KMS-11 (cell line): ENCODE measurements at regions not wholly inside any gene's neighbourhood (a gene's known extent, or its start where the extent isn't known, plus 50 kb on each side); places are given as distances from the start of the nearest gene placed in this dataset.

Experiments
- H2AFZ ChIP-seq: fragments of 200-600 bp; sonication (generic); 2 replicates; pipeline ENCODE4 v1.6.1; 2016; ENCODE audit warnings: antibody characterized with exemption, mixed run types, low read depth
- H3K27ac ChIP-seq: fragments of 200-600 bp; sonication (generic); 2 replicates; pipeline ENCODE4 v1.6.1; 2016; ENCODE audit warnings: mild to moderate bottlenecking, mixed run types
- H3K27me3 ChIP-seq: fragments of 200-600 bp; sonication (generic); 2 replicates; pipeline ENCODE4 v1.6.1; 2017; ENCODE audit warnings: mild to moderate bottlenecking, low read depth, mixed run types, moderate library complexity; ENCODE audit not compliant: insufficient read depth
- H3K36me3 ChIP-seq: fragments of 200-600 bp; sonication (generic); 2 replicates; pipeline ENCODE4 v1.6.1; 2017; ENCODE audit warnings: mild to moderate bottlenecking, mixed run types; ENCODE audit not compliant: insufficient read depth
- H3K4me1 ChIP-seq: fragments of 200-600 bp; sonication (generic); 2 replicates; pipeline ENCODE4 v1.6.1; 2016; ENCODE audit warnings: mild to moderate bottlenecking, low read depth, mixed run types; ENCODE audit not compliant: poor library complexity, severe bottlenecking
- H3K4me2 ChIP-seq: fragments of 200-600 bp; sonication (generic); 2 replicates; pipeline ENCODE4 v1.7.0; 2016; ENCODE audit warnings: mild to moderate bottlenecking, mixed run types
- H3K4me3 ChIP-seq: fragments of 200-600 bp; sonication (generic); IDR thresholded peaks from 2 replicates; pipeline ENCODE4 v1.6.1; 2017; ENCODE audit warnings: low read depth, low read length, mixed read lengths; ENCODE audit not compliant: insufficient read depth
- H3K79me2 ChIP-seq: fragments of 200-600 bp; sonication (generic); 2 replicates; pipeline ENCODE4 v1.6.1; 2016; ENCODE audit warnings: low read depth, mixed run types; ENCODE audit not compliant: insufficient read depth
- H3K9ac ChIP-seq: fragments of 200-600 bp; sonication (generic); 2 replicates; pipeline ENCODE4 v1.6.1; 2016; ENCODE audit warnings: mild to moderate bottlenecking, mixed run types
- H4K20me1 ChIP-seq: fragments of 200-600 bp; sonication (generic); 2 replicates; pipeline ENCODE4 v1.6.1; 2016; ENCODE audit warnings: mild to moderate bottlenecking, mixed run types; ENCODE audit not compliant: insufficient read depth
- CTCF ChIP-seq: fragments of 200-600 bp; sonication (generic); conservative IDR thresholded peaks from 2 replicates; pipeline ENCODE4 v1.6.1; 2017; ENCODE audit warnings: low read depth, mild to moderate bottlenecking, antibody characterized with exemption, low read length, moderate library complexity, mixed read lengths

DNA sequence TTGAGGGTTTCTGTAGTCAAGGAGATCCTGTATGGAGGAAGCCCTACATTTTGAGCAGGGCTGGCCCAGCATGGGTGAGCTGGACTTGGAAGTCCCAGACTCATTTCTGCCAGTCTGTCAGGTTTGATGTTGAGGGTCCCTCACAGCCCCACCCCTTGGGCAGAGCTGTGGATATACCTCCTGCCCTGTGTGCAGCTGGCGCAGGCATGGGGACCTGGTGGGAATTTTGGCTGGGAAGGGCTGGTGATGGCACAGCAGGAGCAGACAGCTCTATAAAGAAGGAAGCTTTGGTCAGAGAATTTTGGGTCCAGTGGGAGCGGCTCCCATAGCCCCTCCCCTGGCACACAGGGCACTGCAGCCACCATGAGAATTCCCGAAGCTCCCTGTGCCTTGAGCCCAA, 482.6 kb downstream of the RPS24 start:
- no peak overlapping the region for H3K4me2 ChIP-seq
- no peaks in the 10 kb centered on the region for H3K4me1 ChIP-seq
- no peaks in the 10 kb centered on the region for H3K27me3 ChIP-seq
- no peak overlapping the region for H3K27ac ChIP-seq
- no peak for TF ChIP-seq CTCF
- no peak overlapping the region for H3K4me3 ChIP-seq
- no peak overlapping the region for H3K9ac ChIP-seq
- no peaks in the 10 kb centered on the region for H3K79me2 ChIP-seq
- H2AFZ ChIP-seq = no peak overlapping the region
- no peaks in the 10 kb centered on the region for H4K20me1 ChIP-seq
- H3K36me3 ChIP-seq = no peaks in the 10 kb centered on the region

DNA sequence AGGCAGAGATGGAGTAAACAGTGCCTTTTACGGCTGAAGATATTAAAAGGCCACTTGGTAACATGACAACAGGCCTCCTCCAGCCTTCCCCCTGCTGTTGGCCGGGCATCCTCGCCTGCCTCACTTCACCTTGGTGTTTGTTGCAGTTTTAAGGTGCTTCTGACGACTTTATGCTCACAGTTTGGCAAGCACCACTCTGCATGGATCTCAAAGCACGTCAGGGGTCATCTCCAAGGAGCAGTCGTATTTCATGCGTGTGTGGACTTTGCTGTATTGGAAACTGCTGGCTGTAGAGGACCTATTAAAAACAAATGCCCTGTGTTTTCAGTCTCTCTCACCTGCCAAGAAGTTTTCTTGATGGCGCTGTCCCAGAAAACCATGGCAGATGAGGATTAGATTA, 483.1 kb downstream of the RPS24 start:
- TF ChIP-seq CTCF = no peak
- Histone ChIP-seq H3K27ac (no peak overlapping the region), H3K4me2 (no peak overlapping the region)

GRCh38 chr10:78518224-78518623, 484.6 kb downstream of the RPS24 start:
- Histone ChIP-seq H3K4me3 (no peak overlapping the region), H3K4me2 (no peak overlapping the region), H3K9ac (no peak overlapping the region), H3K79me2 (no peaks in the 10 kb centered on the region), H4K20me1 (no peaks in the 10 kb centered on the region), H2AFZ (no peak overlapping the region), H3K36me3 (no peaks in the 10 kb centered on the region), H3K4me1 (no peaks in the 10 kb centered on the region), H3K27me3 (no peaks in the 10 kb centered on the region), H3K27ac (no peak overlapping the region)
- TF ChIP-seq CTCF = no peak

More for the DNA sequence above, 483.1 kb downstream of the RPS24 start:
- no peak overlapping the region for H2AFZ ChIP-seq
- no peaks in the 10 kb centered on the region for H3K27me3 ChIP-seq
- no peaks in the 10 kb centered on the region for H4K20me1 ChIP-seq
- no peak overlapping the region for H3K4me3 ChIP-seq
- no peaks in the 10 kb centered on the region for H3K79me2 ChIP-seq
- no peaks in the 10 kb centered on the region for H3K4me1 ChIP-seq
- H3K9ac ChIP-seq = no peak overlapping the region
- no peaks in the 10 kb centered on the region for H3K36me3 ChIP-seq

DNA sequence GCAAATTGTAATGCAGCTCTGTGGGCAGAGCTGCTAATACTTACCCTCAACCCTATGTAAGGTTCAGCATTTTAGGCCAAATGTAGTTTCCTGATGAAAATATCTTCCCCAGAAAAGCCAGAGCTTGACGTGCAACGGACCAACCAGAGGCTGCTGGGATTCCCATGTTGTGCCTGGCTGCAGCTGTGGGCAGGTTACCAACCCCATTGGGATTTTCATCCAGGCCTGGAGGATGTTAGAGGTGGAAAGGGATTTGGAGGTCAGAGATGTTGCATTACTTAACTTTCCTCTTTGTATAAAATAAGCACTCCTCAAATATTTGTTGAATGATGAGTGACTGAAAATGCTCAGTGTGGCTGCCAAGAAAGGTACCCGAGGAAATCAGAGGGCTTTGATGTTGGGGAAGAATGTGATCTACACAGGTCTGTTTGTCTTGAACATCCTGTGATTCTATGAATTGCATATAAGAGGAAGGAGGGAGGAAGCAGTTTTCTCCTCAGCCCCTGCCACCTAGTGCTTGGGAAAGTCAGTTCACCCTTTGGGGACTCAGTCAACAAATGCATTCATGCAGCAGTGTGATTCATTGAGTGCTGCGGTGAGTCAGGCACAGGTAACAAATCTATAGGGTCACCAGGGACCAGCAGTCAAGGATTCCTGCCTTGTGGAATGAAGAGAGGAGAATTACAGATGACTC, 487.2 kb downstream of the RPS24 start:
- H3K79me2 ChIP-seq = no peaks in the 10 kb centered on the region
- no peaks in the 10 kb centered on the region for H3K36me3 ChIP-seq
- no peak overlapping the region for H3K27ac ChIP-seq
- no peak for TF ChIP-seq CTCF
- no peaks in the 10 kb centered on the region for H3K4me1 ChIP-seq
- no peaks in the 10 kb centered on the region for H3K27me3 ChIP-seq
- H3K4me2 ChIP-seq = no peak overlapping the region
- H3K9ac ChIP-seq = no peak overlapping the region
- H4K20me1 ChIP-seq = no peaks in the 10 kb centered on the region
- H2AFZ ChIP-seq = no peak overlapping the region
- no peak overlapping the region for H3K4me3 ChIP-seq
